ENCODE measurements at regions not wholly inside any gene's neighbourhood (a gene's known extent, or its start where the extent isn't known, plus 50 kb on each side); places are given as distances from the start of the nearest gene placed in this dataset.
"Not testable (repeated sequence)": the region's sequence is repeated elsewhere in the genome, so short reads cannot be mapped to it uniquely, and the experiment has no call there.

GRCh38 chr10:23540401-23541030 lies 101.6 kb downstream of the OTUD1 start:
- no peak for DNase-seq (ENCODE audit: low read depth)
- no peak overlapping the region for H3K4me3 ChIP-seq (ENCODE audit: low read depth, low read length)

GRCh38 chr10:23543691-23544380 lies 105.0 kb downstream of the OTUD1 start:
- no peak for TF ChIP-seq CTCF (conservative IDR thresholded peaks at IDR 0.05; ENCODE audit: low read depth, low read length)
- DNase-seq (ENCODE audit: low read depth): no peak
- H3K4me3 ChIP-seq (ENCODE audit: low read depth, low read length): no peak overlapping the region

More at GRCh38 chr10:23540401-23541030, 101.6 kb downstream of the OTUD1 start:
- no peak for TF ChIP-seq CTCF (conservative IDR thresholded peaks at IDR 0.05; ENCODE audit: low read depth, low read length)

- not testable (repeated sequence) for DNase-seq (ENCODE audit: low read depth); H3K4me3 ChIP-seq (ENCODE audit: low read depth, low read length)
Measured at GRCh38 chr10:23545866-23546265, 107.0 kb downstream of the OTUD1 start.

GRCh38 chr10:23556727-23557440 lies 118.0 kb downstream of the OTUD1 start:
- no peak overlapping the region for H3K4me3 ChIP-seq (ENCODE audit: low read depth, low read length)
- peak; percentile 20 for DNase-seq (ENCODE audit: low read depth)
- no peak for TF ChIP-seq CTCF (conservative IDR thresholded peaks at IDR 0.05; ENCODE audit: low read depth, low read length)

- DNase-seq (ENCODE audit: low read depth): no peak
- H3K4me3 ChIP-seq (ENCODE audit: low read depth, low read length): no peak overlapping the region
- no peak for TF ChIP-seq CTCF (conservative IDR thresholded peaks at IDR 0.05; ENCODE audit: low read depth, low read length)
Measured at GRCh38 chr10:23557777-23558176, 118.9 kb downstream of the OTUD1 start.

GRCh38 chr10:23558361-23558799 lies 119.5 kb downstream of the OTUD1 start:
- no peak overlapping the region for H3K4me3 ChIP-seq (ENCODE audit: low read depth, low read length)
- no peak for DNase-seq (ENCODE audit: low read depth)
- TF ChIP-seq CTCF (conservative IDR thresholded peaks at IDR 0.05; ENCODE audit: low read depth, low read length): no peak

GRCh38 chr10:23568996-23569395 lies 130.1 kb downstream of the OTUD1 start:
- no peak for TF ChIP-seq CTCF (conservative IDR thresholded peaks at IDR 0.05; ENCODE audit: low read depth, low read length)
- no peak for DNase-seq (ENCODE audit: low read depth)
- H3K4me3 ChIP-seq (ENCODE audit: low read depth, low read length): no peak overlapping the region

Measured in choroid plexus epithelial cell (primary cell).